OCI-LY7 (cell line): ENCODE measurements at regions not wholly inside any gene's neighbourhood (a gene's known extent, or its start where the extent isn't known, plus 50 kb on each side); places are given as distances from the start of the nearest gene placed in this dataset.

Experiments
- BruUV-seq: library from RNA; stranded (reverse); fragments of 400-500 nt; replicated peaks from 2 replicates; lab custom pipeline; 2021; lab: Mats Ljungman, UMichigan
- CTCF ChIA-PET: fragments of 300-600 bp; sonication (Branson Sonifier 250); formaldehyde crosslinking; loops from one replicate; lab custom pipeline; 2022; ENCODE audit warnings: antibody characterized with exemption; ENCODE audit not compliant: unreplicated experiment; lab: Charles Lee
- POLR2A ChIA-PET: fragments of 300-600 bp; sonication (Branson Sonifier 250); formaldehyde crosslinking; loops from one replicate; lab custom pipeline; 2022; ENCODE audit warnings: antibody characterized with exemption; lab: Charles Lee
- DNase-seq: peaks from one replicate; pipeline ENCODE4 v3.0.0-alpha.2; 2015; ENCODE audit warnings: low spot score
- H2AFZ ChIP-seq: fragments of 200-600 bp; sonication (generic), shearing (Covaris generic); 2 replicates; pipeline ENCODE4 v1.6.1; 2014; ENCODE audit warnings: mild to moderate bottlenecking, antibody characterized with exemption, low read length, moderate library complexity
- H3K27ac ChIP-seq: fragments of 200-600 bp; sonication (generic); 2 replicates; pipeline ENCODE4 v1.5.1; 2014; ENCODE audit warnings: mixed run types, low read depth, mild to moderate bottlenecking, moderate library complexity, low read length, inconsistent platforms; ENCODE audit not compliant: poor library complexity, severe bottlenecking
- H3K36me3 ChIP-seq: fragments of 200-600 bp; sonication (generic); 2 replicates; pipeline ENCODE4 v1.6.1; 2014; ENCODE audit warnings: mild to moderate bottlenecking, antibody characterized with exemption, low read length, moderate library complexity, mixed read lengths; ENCODE audit not compliant: insufficient read depth
- H3K4me1 ChIP-seq: fragments of 200-600 bp; sonication (generic); 2 replicates; pipeline ENCODE4 v1.5.1; 2014; ENCODE audit warnings: mild to moderate bottlenecking, low read length; ENCODE audit not compliant: insufficient read depth, poor library complexity, severe bottlenecking
- H3K4me2 ChIP-seq: fragments of 200-600 bp; sonication (generic); 2 replicates; pipeline ENCODE4 v1.6.1; 2014; ENCODE audit warnings: mild to moderate bottlenecking, low read length
- H3K4me3 ChIP-seq: fragments of 200-600 bp; sonication (generic); 2 replicates; pipeline ENCODE4 v1.5.1; 2014; ENCODE audit warnings: mild to moderate bottlenecking, low read depth, low read length; ENCODE audit not compliant: poor library complexity, severe bottlenecking
- H3K79me2 ChIP-seq: fragments of 200-600 bp; sonication (generic); 2 replicates; pipeline ENCODE4 v1.6.1; 2016; ENCODE audit warnings: low read depth, mild to moderate bottlenecking, low read length, moderate library complexity, mixed read lengths; ENCODE audit not compliant: insufficient read depth
- H3K9me2 ChIP-seq: fragments of 200-600 bp; sonication (generic); 2 replicates; pipeline ENCODE4 v1.6.1; 2016; ENCODE audit warnings: mild to moderate bottlenecking, low read length, mixed read lengths; ENCODE audit not compliant: insufficient read depth
- H3K9me3 ChIP-seq: fragments of 200-600 bp; sonication (generic); 2 replicates; pipeline ENCODE4 v1.6.1; 2014; ENCODE audit warnings: mild to moderate bottlenecking, mixed run types, low read length, mixed read lengths
- H4K20me1 ChIP-seq: fragments of 200-600 bp; sonication (generic); 2 replicates; pipeline ENCODE4 v1.6.1; 2014; ENCODE audit warnings: mild to moderate bottlenecking, antibody characterized with exemption, low read length, moderate library complexity, mixed read lengths; ENCODE audit not compliant: insufficient read depth
- EZH2phosphoT487 ChIP-seq: fragments of 200-600 bp; sonication (generic); IDR thresholded peaks from 2 replicates; pipeline ENCODE4 v1.6.1; 2018; ENCODE audit warnings: low read depth, borderline replicate concordance, mild to moderate bottlenecking, mixed run types, antibody characterized with exemption, low read length, moderate library complexity, mixed read lengths
- intact Hi-C: fragments of 100-400 bp; cut with micrococcal nuclease; formaldehyde crosslinking; loops from one replicate; pipeline ENCODE4 v1.10.0; 2022; ENCODE audit not compliant: unreplicated experiment
- TF ChIP-seq, protein P1 (sequence below): fragments of 200-600 bp; sonication (generic); conservative IDR thresholded peaks from 2 replicates; pipeline ENCODE4 v1.5.1; 2014; ENCODE audit warnings: mild to moderate bottlenecking, antibody characterized with exemption, low read length, moderate library complexity, mixed read lengths

DNA sequence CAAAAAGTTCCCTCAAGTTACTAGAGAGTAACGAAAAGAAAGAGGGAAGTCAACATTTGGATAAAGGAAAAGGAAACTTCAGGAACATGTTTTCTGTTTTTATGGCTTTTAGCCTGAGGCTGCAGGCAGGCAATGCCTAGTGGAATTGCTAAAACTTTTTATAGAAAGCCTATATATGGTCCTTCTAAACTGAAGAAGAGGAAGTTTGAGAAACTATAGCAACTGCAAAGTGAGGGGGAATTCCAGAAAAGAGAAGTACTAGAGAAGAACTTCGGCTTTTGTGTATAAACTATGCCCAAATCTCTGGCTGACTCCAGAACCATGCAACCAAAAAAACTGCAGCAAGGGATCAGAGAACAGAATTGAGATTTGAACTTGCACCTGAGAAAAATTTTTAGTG is 74.3 kb upstream of the ARHGAP42 start:
- BruUV-seq: no TSS peak

DNA sequence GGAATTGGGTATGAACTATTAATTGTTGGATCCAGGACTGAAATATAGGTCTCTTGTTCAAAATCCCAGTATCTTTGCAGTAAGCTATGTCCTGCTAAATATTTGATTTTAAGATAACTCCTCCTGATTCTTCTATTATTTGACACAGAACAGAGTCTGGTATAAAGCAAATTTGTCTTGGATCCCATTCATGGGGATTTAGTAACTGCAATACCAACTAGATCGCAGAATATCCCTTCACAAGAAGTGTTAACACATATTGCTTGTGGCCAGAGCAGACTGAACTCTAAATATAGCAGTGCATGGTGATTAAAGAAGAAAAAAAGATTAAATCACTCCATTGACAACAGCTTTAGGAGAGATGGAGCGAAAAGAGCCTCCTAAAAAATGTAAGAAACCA is 68.2 kb upstream of the ARHGAP42 start:
- no peaks in the 10 kb centered on the region for H3K4me1 ChIP-seq
- no peak overlapping the region for H3K27ac ChIP-seq
- H3K79me2 ChIP-seq: no peaks in the 10 kb centered on the region
- no TSS peak for BruUV-seq
- H4K20me1 ChIP-seq: no peaks in the 10 kb centered on the region
- H3K4me2 ChIP-seq: no peak overlapping the region
- CTCF ChIA-PET: no interaction called here
- H3K36me3 ChIP-seq: no peaks in the 10 kb centered on the region
- H2AFZ ChIP-seq: no peak overlapping the region
- H3K9me3 ChIP-seq: no peaks in the 10 kb centered on the region
- H3K9me2 ChIP-seq: no peaks in the 10 kb centered on the region
- TF ChIP-seq, protein P1, sequence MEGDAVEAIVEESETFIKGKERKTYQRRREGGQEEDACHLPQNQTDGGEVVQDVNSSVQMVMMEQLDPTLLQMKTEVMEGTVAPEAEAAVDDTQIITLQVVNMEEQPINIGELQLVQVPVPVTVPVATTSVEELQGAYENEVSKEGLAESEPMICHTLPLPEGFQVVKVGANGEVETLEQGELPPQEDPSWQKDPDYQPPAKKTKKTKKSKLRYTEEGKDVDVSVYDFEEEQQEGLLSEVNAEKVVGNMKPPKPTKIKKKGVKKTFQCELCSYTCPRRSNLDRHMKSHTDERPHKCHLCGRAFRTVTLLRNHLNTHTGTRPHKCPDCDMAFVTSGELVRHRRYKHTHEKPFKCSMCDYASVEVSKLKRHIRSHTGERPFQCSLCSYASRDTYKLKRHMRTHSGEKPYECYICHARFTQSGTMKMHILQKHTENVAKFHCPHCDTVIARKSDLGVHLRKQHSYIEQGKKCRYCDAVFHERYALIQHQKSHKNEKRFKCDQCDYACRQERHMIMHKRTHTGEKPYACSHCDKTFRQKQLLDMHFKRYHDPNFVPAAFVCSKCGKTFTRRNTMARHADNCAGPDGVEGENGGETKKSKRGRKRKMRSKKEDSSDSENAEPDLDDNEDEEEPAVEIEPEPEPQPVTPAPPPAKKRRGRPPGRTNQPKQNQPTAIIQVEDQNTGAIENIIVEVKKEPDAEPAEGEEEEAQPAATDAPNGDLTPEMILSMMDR: no peak
- no peak for TF ChIP-seq EZH2phosphoT487
- intact Hi-C loops: no loop called here
- POLR2A ChIA-PET: interaction anchor here (0.6 to 1.0 kb wide), 2 partner anchors 10 to 239 kb away, joined by 3 to 5 read pairs; no protein-coding TSS in a partner anchor
- DNase-seq: no peak
- H3K4me3 ChIP-seq: no peak overlapping the region

More for the DNA sequence above, 74.3 kb upstream of the ARHGAP42 start:
- POLR2A ChIA-PET: interaction anchor here (1.0 kb wide), 2 partner anchors 11 to 16 kb away, joined by 3 to 4 read pairs; no protein-coding TSS in a partner anchor
- H3K4me2 ChIP-seq: no peak overlapping the region
- H3K4me3 ChIP-seq: no peak overlapping the region
- DNase-seq: no peak
- intact Hi-C loops: no loop called here
- H4K20me1 ChIP-seq: no peaks in the 10 kb centered on the region
- no peaks in the 10 kb centered on the region for H3K79me2 ChIP-seq
- no peaks in the 10 kb centered on the region for H3K4me1 ChIP-seq
- no peaks in the 10 kb centered on the region for H3K9me3 ChIP-seq
- no peaks in the 10 kb centered on the region for H3K36me3 ChIP-seq
- H2AFZ ChIP-seq: no peak overlapping the region
- no peak for TF ChIP-seq EZH2phosphoT487
- TF ChIP-seq, protein P1: no peak
- no peak overlapping the region for H3K27ac ChIP-seq
- CTCF ChIA-PET: no interaction called here
- no peaks in the 10 kb centered on the region for H3K9me2 ChIP-seq

DNA sequence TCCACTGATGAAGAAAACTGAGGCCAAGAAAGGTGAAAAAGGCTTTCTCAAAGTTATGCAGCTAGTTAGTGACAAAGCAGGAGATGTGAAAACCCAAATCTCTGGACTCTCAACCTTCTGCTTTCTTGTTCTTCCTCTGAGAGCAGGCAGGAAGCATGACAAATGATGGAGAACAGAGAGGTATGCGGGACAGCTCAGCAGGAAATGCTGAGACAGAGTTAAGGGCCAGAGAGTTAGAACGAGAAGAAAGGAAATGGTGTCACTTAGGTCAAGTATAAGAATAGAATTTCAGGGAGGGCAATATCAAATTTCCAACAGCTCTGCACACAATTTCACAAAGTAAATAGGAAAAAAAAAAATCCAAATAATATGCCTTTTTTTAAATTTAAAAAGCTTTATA is 67.6 kb upstream of the ARHGAP42 start:
- no peak for TF ChIP-seq EZH2phosphoT487
- TF ChIP-seq, protein P1: no peak
- no peak overlapping the region for H3K4me2 ChIP-seq

More for the DNA sequence above, 67.6 kb upstream of the ARHGAP42 start:
- CTCF ChIA-PET: no interaction called here
- Histone ChIP-seq H3K4me3 (no peak overlapping the region), H3K27ac (no peak overlapping the region), H3K36me3 (no peaks in the 10 kb centered on the region), H3K9me3 (no peaks in the 10 kb centered on the region), H3K79me2 (no peaks in the 10 kb centered on the region), H4K20me1 (no peaks in the 10 kb centered on the region), H3K4me1 (no peaks in the 10 kb centered on the region), H2AFZ (no peak overlapping the region), H3K9me2 (no peaks in the 10 kb centered on the region)
- no TSS peak for BruUV-seq
- intact Hi-C loops: no loop called here
- no peak for DNase-seq
- POLR2A ChIA-PET: interaction anchor here (1.0 kb wide), 1 partner anchor 10 kb away, joined by 3 read pairs; no protein-coding TSS in a partner anchor
